ENCODE measurements at regions not wholly inside any gene's neighbourhood (a gene's known extent, or its start where the extent isn't known, plus 50 kb on each side); places are given as distances from the start of the nearest gene placed in this dataset.

- TF ChIP-seq, protein P1, sequence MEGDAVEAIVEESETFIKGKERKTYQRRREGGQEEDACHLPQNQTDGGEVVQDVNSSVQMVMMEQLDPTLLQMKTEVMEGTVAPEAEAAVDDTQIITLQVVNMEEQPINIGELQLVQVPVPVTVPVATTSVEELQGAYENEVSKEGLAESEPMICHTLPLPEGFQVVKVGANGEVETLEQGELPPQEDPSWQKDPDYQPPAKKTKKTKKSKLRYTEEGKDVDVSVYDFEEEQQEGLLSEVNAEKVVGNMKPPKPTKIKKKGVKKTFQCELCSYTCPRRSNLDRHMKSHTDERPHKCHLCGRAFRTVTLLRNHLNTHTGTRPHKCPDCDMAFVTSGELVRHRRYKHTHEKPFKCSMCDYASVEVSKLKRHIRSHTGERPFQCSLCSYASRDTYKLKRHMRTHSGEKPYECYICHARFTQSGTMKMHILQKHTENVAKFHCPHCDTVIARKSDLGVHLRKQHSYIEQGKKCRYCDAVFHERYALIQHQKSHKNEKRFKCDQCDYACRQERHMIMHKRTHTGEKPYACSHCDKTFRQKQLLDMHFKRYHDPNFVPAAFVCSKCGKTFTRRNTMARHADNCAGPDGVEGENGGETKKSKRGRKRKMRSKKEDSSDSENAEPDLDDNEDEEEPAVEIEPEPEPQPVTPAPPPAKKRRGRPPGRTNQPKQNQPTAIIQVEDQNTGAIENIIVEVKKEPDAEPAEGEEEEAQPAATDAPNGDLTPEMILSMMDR (conservative IDR thresholded peaks at IDR 0.05 in 1 of 2, IDR thresholded peaks at IDR 0.05 in 1 of 2; ENCODE audit: low read depth in 1 of 2, low read length in 2 of 2) = no peak
- TF ChIP-seq EZH2 (IDR thresholded peaks at IDR 0.05; ENCODE audit: low read length, missing control alignments) = peak; percentile 19
These were observed 255.6 kb upstream of the CADM1 start for GRCh38 chr11:115759622-115760460.
